PC-3 (cell line): ENCODE measurements at regions not wholly inside any gene's neighbourhood (a gene's known extent, or its start where the extent isn't known, plus 50 kb on each side); places are given as distances from the start of the nearest gene placed in this dataset.

Experiments
- ATAC-seq: fragments of 200-7000 bp; cut with Tn5 transposase; 2 replicates; pipeline ENCODE4 v1.9.1; 2020; ENCODE audit warnings: mild to moderate bottlenecking, moderate library complexity
- BruUV-seq: library from RNA; stranded (reverse); fragments of 400-500 nt; replicated peaks from 2 replicates; lab custom pipeline; 2021; lab: Mats Ljungman, UMichigan
- CTCF ChIA-PET: fragments of 300-600 bp; sonication (Branson Sonifier 250); formaldehyde crosslinking; loops from one replicate; lab custom pipeline; 2022; ENCODE audit warnings: antibody characterized with exemption; lab: Charles Lee
- POLR2A ChIA-PET: fragments of 300-600 bp; sonication (Branson Sonifier 250); formaldehyde crosslinking; loops from one replicate; lab custom pipeline; 2022; ENCODE audit warnings: antibody characterized with exemption; ENCODE audit not compliant: unreplicated experiment; lab: Charles Lee
- DNase-seq: peaks from one replicate; pipeline ENCODE4 v3.0.0-alpha.2; 2015
- H2AFZ ChIP-seq: fragments of 300-600 bp; sonication (generic); 2 replicates; pipeline ENCODE4 v1.6.0; 2016; ENCODE audit warnings: antibody characterized with exemption, low read length
- H3F3A ChIP-seq: fragments of 300-600 bp; sonication (generic); one replicate; pipeline ENCODE4 v1.6.0; 2017; ENCODE audit warnings: antibody characterized with exemption, low read length, control low read depth, mild to moderate bottlenecking; ENCODE audit not compliant: unreplicated experiment
- H3K27ac ChIP-seq: fragments of 300-600 bp; sonication (generic); 2 replicates; pipeline ENCODE4 v1.5.1; 2016; ENCODE audit warnings: mild to moderate bottlenecking, low read length
- H3K27me3 ChIP-seq: fragments of 300-600 bp; sonication (generic); 2 replicates; pipeline ENCODE4 v1.6.1; 2016; ENCODE audit warnings: low read length, mixed read lengths
- H3K36me3 ChIP-seq: fragments of 300-600 bp; sonication (generic); 2 replicates; pipeline ENCODE4 v1.6.1; 2016; ENCODE audit warnings: low read depth, mixed run types, low read length, mixed read lengths
- H3K4me1 ChIP-seq: fragments of 300-600 bp; sonication (generic); 2 replicates; pipeline ENCODE4 v1.5.1; 2016; ENCODE audit warnings: low read length; ENCODE audit not compliant: insufficient read depth
- H3K4me2 ChIP-seq: fragments of 300-600 bp; sonication (generic); 2 replicates; pipeline ENCODE4 v1.6.0; 2016; ENCODE audit warnings: low read length
- H3K4me3 ChIP-seq: fragments of 300-600 bp; sonication (generic); 2 replicates; pipeline ENCODE4 v1.5.1; 2016; ENCODE audit warnings: mild to moderate bottlenecking, low read length, mixed read lengths
- H3K79me2 ChIP-seq: fragments of 300-600 bp; sonication (generic); 2 replicates; pipeline ENCODE4 v1.6.1; 2017; ENCODE audit warnings: low read length, mixed read lengths
- H3K9ac ChIP-seq: fragments of 300-600 bp; sonication (generic); 2 replicates; pipeline ENCODE4 v1.6.0; 2016; ENCODE audit warnings: mild to moderate bottlenecking, low read length
- H3K9me2 ChIP-seq: fragments of 300-600 bp; sonication (generic); replicated peaks from 2 replicates; pipeline ENCODE4 v1.6.1; 2016; ENCODE audit warnings: mixed run types, low read length, mixed read lengths
- H3K9me3 ChIP-seq: fragments of 300-600 bp; sonication (generic); 2 replicates; pipeline ENCODE4 v1.6.1; 2016; ENCODE audit warnings: low read length, mixed read lengths
- H4K20me1 ChIP-seq: fragments of 300-600 bp; sonication (generic); 2 replicates; pipeline ENCODE4 v1.6.1; 2016; ENCODE audit warnings: low read length, mixed read lengths
- EZH2 ChIP-seq: fragments of 300-600 bp; sonication (generic); IDR thresholded peaks from one replicate; pipeline ENCODE4 v1.6.1; 2017; ENCODE audit warnings: antibody characterized with exemption, mild to moderate bottlenecking, low read length; ENCODE audit not compliant: unreplicated experiment
- EZH2phosphoT487 ChIP-seq: fragments of 300-600 bp; sonication (generic); IDR thresholded peaks from 2 replicates; pipeline ENCODE4 v1.6.1; 2018; ENCODE audit warnings: mild to moderate bottlenecking, antibody characterized with exemption, low read length, borderline replicate concordance
- intact Hi-C: fragments of 100-400 bp; cut with micrococcal nuclease; formaldehyde crosslinking; loops from 2 replicates; pipeline ENCODE4 v1.9.0; 2023
- TF ChIP-seq, protein P1 (sequence below): fragments of 300-600 bp; sonication (generic); conservative IDR thresholded peaks from 2 replicates; pipeline ENCODE4 v1.5.1; 2017; ENCODE audit warnings: antibody characterized with exemption, low read depth, mild to moderate bottlenecking, low read length

DNA sequence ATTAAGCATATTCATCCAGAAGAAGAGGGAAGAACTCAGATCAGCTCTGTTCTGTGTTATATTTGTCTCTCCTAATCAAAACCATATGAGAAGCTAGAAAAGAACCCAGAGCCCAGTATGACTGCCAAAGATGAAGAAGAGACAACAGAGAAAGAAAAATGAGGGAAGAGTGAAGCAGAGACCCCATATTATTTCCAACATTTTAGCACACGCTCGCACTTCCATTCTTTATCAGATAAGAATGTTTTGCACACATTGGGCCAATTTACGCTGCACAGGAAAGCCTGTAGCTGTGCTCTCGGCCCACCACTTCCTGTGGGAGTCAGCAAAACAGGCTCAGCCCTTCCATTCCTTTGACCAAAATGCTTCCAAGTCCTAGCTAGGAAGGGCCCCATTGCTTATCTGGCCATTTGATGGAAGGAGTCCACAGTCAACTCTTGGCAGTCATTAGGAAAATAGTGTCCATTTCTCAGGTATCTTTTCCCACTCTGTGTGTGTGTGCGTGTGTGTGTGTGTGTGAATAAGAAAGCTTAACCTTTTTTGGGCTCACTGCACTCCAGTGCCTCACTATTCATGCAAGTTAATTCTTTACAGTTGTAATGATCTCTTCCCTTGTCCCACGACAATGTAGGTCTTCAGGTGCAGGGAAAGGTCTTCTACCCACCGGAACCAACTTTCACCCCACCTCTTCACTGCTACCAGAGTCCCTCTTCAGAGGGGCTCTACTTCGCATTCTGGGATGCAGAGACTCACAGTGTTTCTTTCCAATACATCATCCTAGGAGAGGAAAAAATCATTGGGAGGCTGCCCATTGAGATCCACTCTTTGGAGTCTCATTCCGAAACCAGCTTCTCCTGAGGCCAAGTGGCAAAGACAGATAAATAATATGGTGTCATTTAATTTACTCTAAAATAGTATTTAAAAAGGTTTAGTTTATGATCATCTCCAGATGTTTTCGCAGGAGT is 237.5 kb downstream of the COG6 start:
- intact Hi-C loops: no loop called here
- Histone ChIP-seq H3K4me1 (peaks cover 10% of the 10 kb centered on the region), H3F3A (no peaks in the 10 kb centered on the region), H3K9me3 (no peaks in the 10 kb centered on the region), H3K79me2 (no peaks in the 10 kb centered on the region), H3K27ac (no peak overlapping the region), H3K27me3 (no peaks in the 10 kb centered on the region), H3K4me3 (no peak overlapping the region), H4K20me1 (no peaks in the 10 kb centered on the region), H3K4me2 (no peak overlapping the region), H3K9me2 (no peaks in the 10 kb centered on the region), H3K9ac (no peak overlapping the region), H3K36me3 (no peaks in the 10 kb centered on the region), H2AFZ (no peak overlapping the region)
- DNase-seq (no peak), ATAC-seq (no peak)
- CTCF ChIA-PET: no interaction called here
- POLR2A ChIA-PET: no interaction called here
- no TSS peak for BruUV-seq
- no peak for TF ChIP-seq EZH2

DNA sequence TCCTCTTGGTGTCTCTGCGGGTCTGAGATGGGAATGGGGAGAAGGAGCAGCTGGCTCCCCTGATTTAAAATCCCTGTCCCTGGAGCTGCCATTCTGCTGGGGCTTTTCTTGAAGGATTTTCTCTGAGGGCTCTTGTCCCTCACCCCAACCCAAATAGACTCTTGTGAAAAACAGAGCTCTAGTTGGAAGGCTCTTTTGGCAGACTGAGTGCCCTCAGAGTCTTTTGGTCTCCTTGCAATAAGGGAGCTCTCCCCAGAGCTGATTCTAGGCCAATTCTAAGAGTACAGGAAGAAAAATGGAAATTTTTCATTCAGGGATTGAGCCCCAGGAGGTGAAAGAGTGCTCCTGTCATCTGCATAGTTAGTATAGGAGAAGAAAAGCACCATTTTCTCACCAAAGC is 238.3 kb downstream of the COG6 start:
- Histone ChIP-seq H3K9me3 (no peaks in the 10 kb centered on the region), H3K4me3 (no peak overlapping the region), H3K4me1 (peaks cover 9% of the 10 kb centered on the region), H3K36me3 (no peaks in the 10 kb centered on the region), H2AFZ (no peak overlapping the region), H4K20me1 (no peaks in the 10 kb centered on the region), H3K9ac (no peak overlapping the region), H3F3A (no peaks in the 10 kb centered on the region), H3K27ac (no peak overlapping the region), H3K79me2 (no peaks in the 10 kb centered on the region), H3K4me2 (no peak overlapping the region), H3K27me3 (no peaks in the 10 kb centered on the region), H3K9me2 (no peaks in the 10 kb centered on the region)
- no peak for ATAC-seq
- intact Hi-C loops: no loop called here
- CTCF ChIA-PET: no interaction called here
- no peak for DNase-seq
- no TSS peak for BruUV-seq
- POLR2A ChIA-PET: no interaction called here
- no peak for TF ChIP-seq EZH2
- no peak for TF ChIP-seq EZH2phosphoT487
- TF ChIP-seq, protein P1, sequence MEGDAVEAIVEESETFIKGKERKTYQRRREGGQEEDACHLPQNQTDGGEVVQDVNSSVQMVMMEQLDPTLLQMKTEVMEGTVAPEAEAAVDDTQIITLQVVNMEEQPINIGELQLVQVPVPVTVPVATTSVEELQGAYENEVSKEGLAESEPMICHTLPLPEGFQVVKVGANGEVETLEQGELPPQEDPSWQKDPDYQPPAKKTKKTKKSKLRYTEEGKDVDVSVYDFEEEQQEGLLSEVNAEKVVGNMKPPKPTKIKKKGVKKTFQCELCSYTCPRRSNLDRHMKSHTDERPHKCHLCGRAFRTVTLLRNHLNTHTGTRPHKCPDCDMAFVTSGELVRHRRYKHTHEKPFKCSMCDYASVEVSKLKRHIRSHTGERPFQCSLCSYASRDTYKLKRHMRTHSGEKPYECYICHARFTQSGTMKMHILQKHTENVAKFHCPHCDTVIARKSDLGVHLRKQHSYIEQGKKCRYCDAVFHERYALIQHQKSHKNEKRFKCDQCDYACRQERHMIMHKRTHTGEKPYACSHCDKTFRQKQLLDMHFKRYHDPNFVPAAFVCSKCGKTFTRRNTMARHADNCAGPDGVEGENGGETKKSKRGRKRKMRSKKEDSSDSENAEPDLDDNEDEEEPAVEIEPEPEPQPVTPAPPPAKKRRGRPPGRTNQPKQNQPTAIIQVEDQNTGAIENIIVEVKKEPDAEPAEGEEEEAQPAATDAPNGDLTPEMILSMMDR: no peak

DNA sequence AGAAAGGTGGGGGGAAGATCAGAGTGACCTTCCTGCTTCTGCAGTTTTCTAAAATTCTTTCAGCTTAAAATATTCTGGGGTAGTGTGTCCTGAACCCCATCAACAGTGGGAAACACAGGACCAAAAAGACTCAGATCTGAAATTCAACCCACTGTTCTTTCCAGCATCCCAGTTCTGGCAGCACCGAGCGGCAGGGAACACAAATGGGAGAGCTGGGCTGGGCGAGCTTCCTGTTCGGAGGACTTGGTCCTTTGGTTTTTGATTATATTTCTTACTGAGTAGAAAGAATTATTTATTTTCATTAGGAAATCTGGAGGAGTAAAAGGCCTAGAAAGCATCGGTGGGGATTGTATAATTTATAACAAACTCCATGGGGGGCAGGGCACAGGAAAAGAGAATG is 239.1 kb downstream of the COG6 start:
- H3K27me3 ChIP-seq: no peaks in the 10 kb centered on the region
- H3K9me2 ChIP-seq: no peaks in the 10 kb centered on the region
- H3K4me1 ChIP-seq: 0 out of 2 replicates have a peak, but pooled peaks cover under 1% of the 10 kb centered on the region
- ChIA-PET CTCF (no interaction called here), POLR2A (interaction anchor here (0.5 kb wide), 1 partner anchor 33 kb away, joined by 3 read pairs; no protein-coding TSS in a partner anchor)
- H3K4me2 ChIP-seq: no peak overlapping the region
- no peaks in the 10 kb centered on the region for H3F3A ChIP-seq
- H3K36me3 ChIP-seq: no peaks in the 10 kb centered on the region
- H3K27ac ChIP-seq: no peak overlapping the region
- no TSS peak for BruUV-seq
- H3K9me3 ChIP-seq: no peaks in the 10 kb centered on the region
- H4K20me1 ChIP-seq: no peaks in the 10 kb centered on the region
- no peak for ATAC-seq
- H3K9ac ChIP-seq: no peak overlapping the region
- H2AFZ ChIP-seq: no peak overlapping the region
- DNase-seq: no peak
- intact Hi-C loops: no loop called here
- TF ChIP-seq EZH2: no peak
- no peak for TF ChIP-seq EZH2phosphoT487
- TF ChIP-seq, protein P1: no peak
- H3K4me3 ChIP-seq: no peak overlapping the region
- no peaks in the 10 kb centered on the region for H3K79me2 ChIP-seq
